NB4 (cell line): ENCODE measurements at regions not wholly inside any gene's neighbourhood (a gene's known extent, or its start where the extent isn't known, plus 50 kb on each side); places are given as distances from the start of the nearest gene placed in this dataset.
A peak's percentile ranks its signal among the peaks of the same experiment; 100 is the strongest.

Experiments used
- DNase-seq: peaks from one replicate; pipeline ENCODE4 v3.0.0; 2010; ENCODE audit warnings: low read depth
- H3K4me3 ChIP-seq: one replicate; pipeline ENCODE4 v1.5.1; 2011; ENCODE audit warnings: mild to moderate bottlenecking, low read depth, low read length, moderate library complexity
- CTCF ChIP-seq: IDR thresholded peaks from one replicate; pipeline ENCODE4 v1.5.1; 2012; ENCODE audit warnings: low read depth, low read length
- MAX ChIP-seq: IDR thresholded peaks from 2 replicates; pipeline ENCODE4 v1.6.1; 2011; ENCODE audit warnings: low read depth, low read length
- MYC ChIP-seq: IDR thresholded peaks from 2 replicates; pipeline ENCODE4 v1.6.1; 2011; ENCODE audit warnings: low read depth, low read length
- POLR2A ChIP-seq: IDR thresholded peaks from 2 replicates; pipeline ENCODE4 v1.6.1; 2011; ENCODE audit warnings: mild to moderate bottlenecking; ENCODE audit not compliant: insufficient read length; ENCODE audit errors: extremely low read depth

GRCh38 chr9:90958328-90958727 is 156.7 kb downstream of the SYK start:
- H3K4me3 ChIP-seq = no peak overlapping the region
- no peak for TF ChIP-seq MAX
- no peak for TF ChIP-seq MYC
- TF ChIP-seq CTCF = no peak
- TF ChIP-seq POLR2A = no peak
- no peak for DNase-seq

- peak; percentile 14; the same call in 1 of the 2 replicates for TF ChIP-seq MAX
- TF ChIP-seq MYC = no peak
These were observed 159.3 kb downstream of the SYK start for GRCh38 chr9:90960941-90961340.

GRCh38 chr9:90961375-90961774 is 159.8 kb downstream of the SYK start:
- TF ChIP-seq MYC = no peak
- TF ChIP-seq POLR2A = no peak
- TF ChIP-seq MAX = no peak
- no peak for TF ChIP-seq CTCF
- no peak for DNase-seq
- H3K4me3 ChIP-seq = no peak overlapping the region

More at GRCh38 chr9:90960941-90961340, 159.3 kb downstream of the SYK start:
- DNase-seq = peak; percentile 56
- no peak overlapping the region for H3K4me3 ChIP-seq

- H3K4me3 ChIP-seq = no peak overlapping the region
- DNase-seq = peak; percentile 58
- TF ChIP-seq CTCF = no peak
- no peak for TF ChIP-seq POLR2A
- no peak for TF ChIP-seq MAX
- TF ChIP-seq MYC = no peak
These were observed 162.7 kb downstream of the SYK start for GRCh38 chr9:90964101-90965020.

- no peak overlapping the region for H3K4me3 ChIP-seq
- DNase-seq = no peak
- TF ChIP-seq MAX (no peak), MYC (no peak)
These were observed 163.8 kb downstream of the SYK start for GRCh38 chr9:90965226-90966030.

GRCh38 chr9:90966031-90966290 is 164.3 kb downstream of the SYK start:
- no peak for DNase-seq
- no peak overlapping the region for H3K4me3 ChIP-seq
- no peak for TF ChIP-seq MAX

GRCh38 chr9:90966480-90967144 is 165.0 kb downstream of the SYK start:
- no peak overlapping the region for H3K4me3 ChIP-seq
- DNase-seq = no peak
- TF ChIP-seq MYC (no peak), CTCF (no peak), MAX (no peak), POLR2A (no peak)
